A204.1 (cell line): ENCODE measurements at regions not wholly inside any gene's neighbourhood (a gene's known extent, or its start where the extent isn't known, plus 50 kb on each side); places are given as distances from the start of the nearest gene placed in this dataset.

Source experiments
- FAIRE-seq: peaks from 2 replicates; lab custom pipeline; 2012; peaks lifted over from hg19 to GRCh38; lab: Jason Lieb, UNC

- FAIRE-seq, result no peak
Observed at GRCh38 chr18:8945514-8945913, 157.0 kb upstream of the NDUFV2 start.

GRCh38 chr18:8946066-8946838, 156.2 kb upstream of the NDUFV2 start:
- no peak for FAIRE-seq

- FAIRE-seq, result peak; percentile 25
Observed at GRCh38 chr18:8947566-8947965, 154.9 kb upstream of the NDUFV2 start.

GRCh38 chr18:8948011-8948410, 154.5 kb upstream of the NDUFV2 start:
- FAIRE-seq, result no peak

DNA sequence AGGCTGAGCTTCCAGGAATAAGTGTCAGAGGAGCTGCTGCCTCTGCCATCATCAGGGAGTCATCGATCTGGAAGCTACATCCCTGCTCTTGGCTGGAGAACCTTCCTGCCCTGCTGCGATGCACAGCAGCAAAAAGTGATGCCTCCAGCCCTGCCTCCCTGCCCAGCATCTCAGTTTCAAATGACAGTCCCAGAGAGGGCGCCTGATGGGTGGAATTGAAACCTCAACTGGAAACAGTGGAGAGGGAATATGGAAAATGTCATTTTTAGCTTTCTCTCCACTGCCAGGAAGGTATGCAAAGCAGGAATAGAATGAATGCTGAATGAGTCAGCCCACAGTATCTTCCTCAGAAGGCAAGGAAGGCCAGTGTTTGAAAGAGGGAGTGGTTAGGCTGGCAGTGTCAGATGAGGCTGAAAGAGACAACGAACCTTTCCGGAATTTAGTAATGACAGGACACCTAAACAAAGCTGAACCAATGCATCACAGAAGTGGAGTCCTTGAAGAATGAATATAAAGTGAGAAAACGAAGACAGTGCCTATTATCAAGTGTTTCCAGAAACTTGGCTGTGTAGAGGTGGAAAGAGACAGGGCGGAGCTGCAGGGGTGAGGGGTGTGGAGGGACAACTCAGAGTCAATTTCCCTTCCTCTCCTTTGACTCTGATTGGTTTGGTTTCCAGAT, 153.9 kb upstream of the NDUFV2 start:
- peak; percentile 95 for FAIRE-seq

DNA sequence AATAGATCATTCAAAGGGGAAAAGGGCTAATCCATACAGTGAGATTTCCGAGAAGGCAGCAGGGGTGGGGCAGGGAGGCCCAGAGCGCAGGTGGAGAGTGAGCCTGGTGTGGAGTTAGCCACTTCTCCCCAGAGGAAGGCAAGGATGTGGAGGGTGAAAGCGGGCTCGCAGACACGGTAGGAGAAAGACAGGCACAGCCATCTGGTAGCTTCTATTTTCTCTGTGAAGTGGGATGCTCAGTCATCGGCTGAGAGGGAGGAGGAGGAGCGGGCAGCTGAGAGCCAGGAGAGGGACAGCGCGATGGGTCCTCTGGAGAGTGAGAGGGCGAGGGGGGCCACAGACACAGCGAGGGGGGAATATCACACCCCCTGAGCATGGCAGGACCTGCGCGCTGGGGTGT, 153.3 kb upstream of the NDUFV2 start:
- no peak for FAIRE-seq

GRCh38 chr18:8951491-8951890, 151.0 kb upstream of the NDUFV2 start:
- no peak for FAIRE-seq

- FAIRE-seq, result no peak
Observed at GRCh38 chr18:8952174-8952573, 150.3 kb upstream of the NDUFV2 start.

DNA sequence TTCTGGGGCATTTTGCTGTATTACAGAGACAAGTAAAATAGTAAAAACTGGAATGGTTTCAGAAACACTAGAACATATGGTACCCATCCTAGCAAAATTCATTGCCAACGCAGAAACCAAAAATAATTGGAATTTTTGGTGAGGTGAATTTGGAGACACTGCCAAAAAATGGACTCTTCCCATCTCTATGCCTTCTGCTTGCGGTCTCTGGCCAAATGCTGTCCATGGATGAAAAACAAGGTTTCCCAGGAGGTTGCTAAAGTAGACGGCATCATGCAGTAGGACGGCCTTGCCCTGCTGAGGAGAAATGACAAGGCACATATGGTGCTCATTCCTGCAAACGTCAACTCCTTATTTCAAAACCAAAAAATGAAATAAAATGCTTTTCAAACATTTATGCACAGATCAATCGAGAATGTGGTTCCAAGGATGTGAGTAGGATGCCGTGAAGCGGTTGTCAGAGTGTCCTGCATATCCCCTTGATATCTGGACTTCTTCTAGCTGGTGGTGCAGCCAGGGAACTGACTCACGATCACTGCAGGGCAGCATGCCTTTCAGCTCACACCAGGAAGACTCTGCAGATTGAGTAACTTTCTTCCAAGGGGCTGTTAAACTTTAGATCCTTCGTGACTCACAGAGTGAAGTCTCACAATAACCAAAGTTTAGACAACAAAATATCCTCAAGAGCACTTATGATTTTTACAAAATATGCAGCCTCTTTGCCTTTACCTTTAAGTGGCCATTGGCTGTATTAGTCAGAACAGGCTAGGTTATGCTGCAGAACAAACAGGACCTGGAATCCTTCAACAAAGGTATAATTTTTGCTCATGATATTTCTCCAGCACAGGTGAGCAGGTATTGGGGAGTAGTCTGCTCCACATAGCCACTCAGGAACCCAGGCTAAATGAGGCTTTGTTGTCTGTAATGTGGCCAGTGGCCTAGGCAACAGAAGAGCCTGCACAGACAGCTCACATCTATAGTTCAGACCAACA, 149.4 kb upstream of the NDUFV2 start:
- no peak for FAIRE-seq

DNA sequence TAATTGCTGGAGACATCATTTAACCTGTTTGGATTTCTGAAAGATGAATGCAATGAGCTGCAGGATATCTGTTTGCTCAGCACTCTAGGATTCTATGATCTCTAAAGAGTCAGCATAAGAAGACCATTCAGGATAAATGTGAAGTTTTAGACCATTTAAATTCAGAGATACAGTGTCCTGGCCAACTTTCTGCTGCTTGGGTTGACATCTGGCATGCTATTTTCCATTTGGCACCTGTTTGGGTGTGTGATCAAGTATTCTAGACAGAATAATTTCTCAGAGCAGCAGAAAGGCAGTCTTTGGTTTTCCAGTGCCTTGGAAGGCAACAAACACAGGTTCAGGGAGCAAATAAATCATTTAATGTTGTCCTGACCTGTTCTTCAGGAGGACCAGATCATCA, 144.8 kb upstream of the NDUFV2 start:
- FAIRE-seq, result no peak

- FAIRE-seq, result no peak
Observed at GRCh38 chr18:8958660-8959059, 143.8 kb upstream of the NDUFV2 start.

DNA sequence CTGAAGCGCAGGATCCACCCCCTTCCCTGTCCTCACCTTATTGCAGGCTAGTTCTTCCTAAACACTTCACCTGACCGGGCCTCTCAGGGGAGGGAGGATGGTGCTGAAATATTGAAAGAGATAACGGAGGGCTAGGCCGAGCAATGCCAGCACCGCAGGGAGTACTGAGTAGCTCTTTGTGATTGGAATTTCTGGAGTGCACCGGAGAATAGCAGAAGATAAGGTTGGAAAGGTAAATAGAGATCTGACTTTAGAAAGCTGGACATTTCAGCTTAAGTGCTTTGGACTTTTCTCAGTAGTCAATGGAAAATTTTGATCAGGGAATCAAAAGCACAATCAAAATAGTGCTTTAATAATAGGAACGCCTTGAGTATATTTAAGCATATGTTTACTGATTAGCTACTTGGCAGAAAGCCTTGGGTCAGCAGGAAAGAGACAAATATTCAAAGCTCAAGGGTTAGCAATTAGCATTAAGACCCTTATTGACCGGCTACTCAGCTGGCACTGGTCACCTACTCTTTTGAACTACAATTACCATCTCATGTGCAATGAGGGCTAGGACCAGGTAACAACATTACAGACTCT, 142.9 kb upstream of the NDUFV2 start:
- no peak for FAIRE-seq

GRCh38 chr18:8960740-8961657, 141.5 kb upstream of the NDUFV2 start:
- FAIRE-seq, result no peak

DNA sequence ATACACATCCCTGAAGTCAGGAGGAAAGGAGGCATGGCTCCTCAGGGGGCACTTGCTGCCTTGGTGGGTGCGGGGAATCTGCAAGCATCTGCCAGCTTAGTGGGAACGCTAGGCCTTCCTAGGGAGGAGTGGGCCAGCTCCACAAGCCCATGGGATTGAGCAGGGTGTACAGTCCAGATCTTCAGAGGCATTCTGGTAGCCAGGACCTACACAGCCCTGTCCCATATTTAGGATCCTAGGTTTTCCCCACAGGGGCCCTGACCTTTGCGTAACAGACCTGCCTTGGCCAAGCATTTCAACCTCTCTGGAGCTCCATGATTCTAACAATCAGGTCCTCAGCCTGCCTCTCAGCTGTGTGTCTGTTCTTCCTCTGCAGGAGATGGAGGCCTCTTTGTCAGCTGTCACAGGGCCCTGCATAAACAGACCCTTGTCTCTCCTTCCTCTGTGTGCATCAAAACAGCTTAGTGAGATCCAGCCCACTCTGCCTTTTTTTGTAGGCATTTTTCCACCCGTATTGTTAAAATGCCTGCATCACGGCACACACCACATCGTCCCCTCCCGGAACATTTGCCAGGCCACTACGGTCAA, 140.2 kb upstream of the NDUFV2 start:
- no peak for FAIRE-seq

- no peak for FAIRE-seq
Observed at GRCh38 chr18:8962855-8963635, 139.5 kb upstream of the NDUFV2 start.

GRCh38 chr18:8963876-8964275, 138.6 kb upstream of the NDUFV2 start:
- FAIRE-seq, result no peak

DNA sequence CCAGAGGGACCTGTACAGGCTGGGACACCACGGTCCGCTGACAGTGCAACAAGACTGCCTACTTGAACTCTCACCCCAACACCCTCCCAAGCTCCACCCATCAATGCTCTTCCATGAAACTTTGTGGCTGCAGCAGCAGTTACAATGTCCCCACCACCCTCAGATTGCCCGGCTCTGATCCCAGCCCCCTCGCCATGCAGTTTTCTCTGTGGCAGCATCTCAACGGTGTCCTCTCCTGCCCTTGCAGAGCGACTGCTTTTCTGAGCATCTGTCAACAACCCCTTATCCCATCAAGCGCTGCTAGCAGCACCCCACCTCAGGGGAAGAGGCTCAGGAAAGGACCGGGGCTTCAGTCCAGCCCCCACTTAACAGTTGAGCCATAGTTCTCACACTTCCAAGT, 137.1 kb upstream of the NDUFV2 start:
- no peak for FAIRE-seq

- FAIRE-seq, result no peak
Observed at GRCh38 chr18:8966821-8967220, 135.7 kb upstream of the NDUFV2 start.

DNA sequence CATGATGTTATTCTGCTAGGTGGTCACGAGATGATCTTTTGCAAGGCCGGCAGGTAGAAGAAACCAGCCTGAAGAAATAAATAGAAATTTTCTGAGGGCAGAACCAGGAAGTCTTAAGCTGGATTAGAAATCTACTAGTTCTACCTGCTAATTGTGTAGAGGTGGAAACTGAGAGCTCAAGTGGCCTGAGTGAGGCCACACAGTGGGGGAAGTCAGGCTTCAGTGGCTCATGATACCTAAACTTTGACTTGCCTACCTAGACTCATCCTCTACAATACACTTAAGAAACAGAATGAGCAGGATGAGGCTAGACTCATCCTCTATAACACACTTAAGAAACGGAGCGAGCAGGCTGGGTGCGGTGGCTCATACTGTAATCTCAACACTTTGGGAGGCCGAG, 134.9 kb upstream of the NDUFV2 start:
- no peak for FAIRE-seq
